ENCODE measurements at regions not wholly inside any gene's neighbourhood (a gene's known extent, or its start where the extent isn't known, plus 50 kb on each side); places are given as distances from the start of the nearest gene placed in this dataset.

GRCh38 chr11:130705670-130706421, 210.4 kb downstream of the SNX19 start:
- TF ChIP-seq CTCF (IDR thresholded peaks at IDR 0.05) (no peak), POLR2AphosphoS5 (IDR thresholded peaks at IDR 0.05; ENCODE audit: low read depth, low read length) (no peak), SIN3A (IDR thresholded peaks at IDR 0.05; ENCODE audit: borderline replicate concordance, insufficient read depth, low read depth, low read length) (no peak), REST (IDR thresholded peaks at IDR 0.05; ENCODE audit: insufficient read depth in 1 of 2, low read depth in 2 of 2, low read length in 1 of 2) (no peak)

Measured in Panc1 (cell line).